Progenitor cell of endocrine pancreas (in vitro differentiated cells): ENCODE measurements at regions not wholly inside any gene's neighbourhood (a gene's known extent, or its start where the extent isn't known, plus 50 kb on each side); places are given as distances from the start of the nearest gene placed in this dataset.
"Not testable (repeated sequence)": the region's sequence is repeated elsewhere in the genome, so short reads cannot be mapped to it uniquely, and the experiment has no call there.

Source experiments
- DNase-seq: peaks from one replicate; pipeline ENCODE4 v3.0.0; 2021; ENCODE audit warnings: low spot score; ENCODE audit not compliant: unreplicated experiment
- H3K27ac Mint-ChIP-seq: 2 replicates; pipeline ENCODE4 v1.8.0; 2021; ENCODE audit warnings: mild to moderate bottlenecking, moderate library complexity, mixed read lengths
- H3K27me3 Mint-ChIP-seq: 2 replicates; pipeline ENCODE4 v1.8.0; 2021; ENCODE audit warnings: mixed read lengths
- H3K36me3 Mint-ChIP-seq: 2 replicates; pipeline ENCODE4 v1.8.0; 2022; ENCODE audit warnings: mixed read lengths; ENCODE audit not compliant: insufficient read depth
- H3K4me1 Mint-ChIP-seq: 2 replicates; pipeline ENCODE4 v1.8.0; 2021; ENCODE audit warnings: low read depth, mixed read lengths
- H3K4me3 Mint-ChIP-seq: 2 replicates; pipeline ENCODE4 v1.8.0; 2021; ENCODE audit warnings: low read depth, mild to moderate bottlenecking, moderate library complexity, mixed read lengths
- H3K9me3 Mint-ChIP-seq: 2 replicates; pipeline ENCODE4 v1.8.0; 2021; ENCODE audit warnings: low read depth, mixed read lengths
- CTCF ChIP-seq: fragments of 200-600 bp; sonication (generic); IDR thresholded peaks from one replicate; pipeline ENCODE4 v1.5.0; 2021; ENCODE audit warnings: antibody characterized with exemption, mild to moderate bottlenecking; ENCODE audit not compliant: unreplicated experiment

DNA sequence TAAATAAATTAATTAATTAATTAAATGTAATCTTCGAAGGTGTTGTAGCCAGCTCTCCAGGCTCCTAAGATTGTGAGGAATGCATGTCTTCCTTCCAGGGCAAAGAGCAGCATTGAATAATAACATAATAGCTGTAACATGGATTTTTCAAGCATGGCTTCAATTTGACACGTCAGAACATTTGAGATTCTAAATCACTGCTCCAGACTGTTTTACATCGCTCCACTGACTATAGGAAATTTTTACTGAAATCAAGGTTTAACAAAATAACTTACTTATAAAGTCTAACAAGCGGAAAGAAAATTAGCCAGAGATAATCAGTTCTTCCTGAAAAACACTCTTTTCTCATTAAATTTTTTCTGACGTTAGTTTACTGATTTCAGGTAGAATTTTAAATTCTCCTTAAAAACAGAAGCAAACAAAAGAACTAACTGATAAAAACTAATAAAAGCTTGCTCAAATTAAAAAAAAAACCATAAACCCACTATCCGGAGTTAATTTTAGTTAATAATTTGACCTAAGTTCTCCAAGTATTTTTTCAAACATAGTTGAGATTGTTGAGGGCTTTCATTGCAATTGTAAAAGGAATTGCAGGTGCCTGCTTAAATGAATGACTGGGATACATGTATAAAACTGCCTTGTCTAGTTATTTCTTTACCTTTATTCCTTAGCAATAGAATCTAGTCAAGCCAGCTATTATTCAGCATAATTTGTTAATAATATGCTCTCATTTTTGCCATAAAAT lies 51.2 kb upstream of the SGCE start:
- Mint-ChIP-seq H3K36me3 (no peaks in the 10 kb centered on the region), H3K4me3 (no peak overlapping the region), H3K9me3 (peaks cover 6% of the 10 kb centered on the region), H3K4me1 (peaks cover 10% of the 10 kb centered on the region), H3K27ac (no peak overlapping the region), H3K27me3 (no peaks in the 10 kb centered on the region)
- no peak for TF ChIP-seq CTCF
- no peak for DNase-seq

- no peak for TF ChIP-seq CTCF
- Mint-ChIP-seq H3K9me3 (peaks cover 11% of the 10 kb centered on the region), H3K36me3 (no peaks in the 10 kb centered on the region), H3K27ac (no peak overlapping the region), H3K4me3 (no peak overlapping the region), H3K27me3 (no peaks in the 10 kb centered on the region), H3K4me1 (peaks cover 8% of the 10 kb centered on the region)
- DNase-seq = no peak
Measured at GRCh38 chr7:94710256-94710655, 54.3 kb upstream of the SGCE start.

DNA sequence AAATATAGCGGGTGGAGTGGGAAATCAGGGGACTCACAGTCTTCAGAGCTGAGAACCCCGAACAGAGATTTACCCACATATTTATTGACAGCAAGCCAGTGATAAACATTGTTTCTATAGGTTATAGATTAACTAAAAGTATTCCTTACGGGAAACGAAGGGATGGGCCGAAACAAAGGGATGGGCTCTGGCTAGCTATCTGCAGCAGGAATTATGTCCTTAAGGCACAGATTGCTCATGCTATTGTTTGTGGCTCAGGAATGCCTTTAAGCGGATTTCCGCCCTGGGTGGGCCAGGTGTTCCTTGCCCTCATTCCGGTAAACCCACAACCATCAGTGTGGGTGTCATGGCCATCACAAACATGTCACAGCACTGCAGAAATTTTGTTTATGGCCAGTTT lies 66.4 kb upstream of the SGCE start:
- not testable (repeated sequence) for H3K27ac Mint-ChIP-seq, H3K36me3 Mint-ChIP-seq, DNase-seq, H3K27me3 Mint-ChIP-seq, H3K4me3 Mint-ChIP-seq, H3K4me1 Mint-ChIP-seq
- peaks cover 11% of the 10 kb centered on the region for H3K9me3 Mint-ChIP-seq

GRCh38 chr7:94728893-94729292 lies 73.0 kb upstream of the SGCE start:
- H3K27ac Mint-ChIP-seq, H3K27me3 Mint-ChIP-seq, DNase-seq, H3K4me1 Mint-ChIP-seq, H3K4me3 Mint-ChIP-seq, H3K36me3 Mint-ChIP-seq: not testable (repeated sequence)
- H3K9me3 Mint-ChIP-seq = peaks cover 17% of the 10 kb centered on the region

GRCh38 chr7:94738071-94738470 lies 82.1 kb upstream of the SGCE start:
- H3K27ac Mint-ChIP-seq = no peak overlapping the region
- H3K9me3 Mint-ChIP-seq = peaks cover 8% of the 10 kb centered on the region
- H3K4me1 Mint-ChIP-seq = peaks cover 5% of the 10 kb centered on the region
- no peaks in the 10 kb centered on the region for H3K27me3 Mint-ChIP-seq
- H3K36me3 Mint-ChIP-seq = no peaks in the 10 kb centered on the region
- no peak for TF ChIP-seq CTCF
- no peak overlapping the region for H3K4me3 Mint-ChIP-seq
- no peak for DNase-seq

- Mint-ChIP-seq H3K9me3 (peaks cover 4% of the 10 kb centered on the region), H3K4me3 (no peak overlapping the region), H3K36me3 (no peaks in the 10 kb centered on the region), H3K4me1 (peaks cover 14% of the 10 kb centered on the region), H3K27me3 (no peaks in the 10 kb centered on the region), H3K27ac (no peak overlapping the region)
- no peak for DNase-seq
- no peak for TF ChIP-seq CTCF
Measured at GRCh38 chr7:94739180-94739579, 83.2 kb upstream of the SGCE start.
